GM19455 (cell line): ENCODE measurements at regions not wholly inside any gene's neighbourhood (a gene's known extent, or its start where the extent isn't known, plus 50 kb on each side); places are given as distances from the start of the nearest gene placed in this dataset.

Source experiments
- ATAC-seq: cut with Tn5 transposase; IDR thresholded peaks from one replicate; pipeline ENCODE4 v1.9.1; 2021; ENCODE audit not compliant: unreplicated experiment

GRCh38 chr1:187622545-187622944 is 793.8 kb downstream of the PLA2G4A start:
- no peak for ATAC-seq

- ATAC-seq = no peak
Measured at GRCh38 chr1:187624812-187625545, 796.2 kb downstream of the PLA2G4A start.

GRCh38 chr1:187626056-187626455 is 797.3 kb downstream of the PLA2G4A start:
- ATAC-seq = no peak

- no peak for ATAC-seq
Measured at GRCh38 chr1:187627516-187627915, 798.8 kb downstream of the PLA2G4A start.

GRCh38 chr1:187629075-187629474 is 800.3 kb downstream of the PLA2G4A start:
- no peak for ATAC-seq

GRCh38 chr1:187630653-187631380 is 802.1 kb downstream of the PLA2G4A start:
- no peak for ATAC-seq

GRCh38 chr1:187631381-187631675 is 802.6 kb downstream of the PLA2G4A start:
- no peak for ATAC-seq

- no peak for ATAC-seq
Measured at GRCh38 chr1:187631984-187632383, 803.2 kb downstream of the PLA2G4A start.

- ATAC-seq = no peak
Measured at GRCh38 chr1:187634940-187635339, 806.2 kb downstream of the PLA2G4A start.

- ATAC-seq = no peak
Measured at GRCh38 chr1:187638733-187639434, 810.1 kb downstream of the PLA2G4A start.

- no peak for ATAC-seq
Measured at GRCh38 chr1:187641015-187641414, 812.3 kb downstream of the PLA2G4A start.

- no peak for ATAC-seq
Measured at GRCh38 chr1:187641463-187641862, 812.7 kb downstream of the PLA2G4A start.

GRCh38 chr1:187641907-187642306 is 813.2 kb downstream of the PLA2G4A start:
- no peak for ATAC-seq

- ATAC-seq = no peak
Measured at GRCh38 chr1:187645651-187646050, 816.9 kb downstream of the PLA2G4A start.

GRCh38 chr1:187646536-187647107 is 817.9 kb downstream of the PLA2G4A start:
- ATAC-seq = no peak

- no peak for ATAC-seq
Measured at GRCh38 chr1:187648091-187648490, 819.3 kb downstream of the PLA2G4A start.

- no peak for ATAC-seq
Measured at GRCh38 chr1:187654635-187655034, 825.9 kb downstream of the PLA2G4A start.

GRCh38 chr1:187655104-187655503 is 826.4 kb downstream of the PLA2G4A start:
- ATAC-seq = no peak

- ATAC-seq = no peak
Measured at GRCh38 chr1:187665483-187665882, 836.7 kb downstream of the PLA2G4A start.

GRCh38 chr1:187680823-187681222 is 852.1 kb downstream of the PLA2G4A start:
- ATAC-seq = no peak

GRCh38 chr1:187682112-187682511 is 853.4 kb downstream of the PLA2G4A start:
- no peak for ATAC-seq

- no peak for ATAC-seq
Measured at GRCh38 chr1:187685333-187685732, 856.6 kb downstream of the PLA2G4A start.
